Stimulated activated CD8-positive, alpha-beta memory T cell treated with anti-CD3 and anti-CD28 coated beads, Interleukin-4, amount 100 ng/mL, for 48 hours (primary cell): ENCODE measurements at regions not wholly inside any gene's neighbourhood (a gene's known extent, or its start where the extent isn't known, plus 50 kb on each side); places are given as distances from the start of the nearest gene placed in this dataset.

ENCODE experiments used
- DNase-seq: peaks from one replicate; pipeline ENCODE4 v3.0.0-alpha.2; 2020

DNA sequence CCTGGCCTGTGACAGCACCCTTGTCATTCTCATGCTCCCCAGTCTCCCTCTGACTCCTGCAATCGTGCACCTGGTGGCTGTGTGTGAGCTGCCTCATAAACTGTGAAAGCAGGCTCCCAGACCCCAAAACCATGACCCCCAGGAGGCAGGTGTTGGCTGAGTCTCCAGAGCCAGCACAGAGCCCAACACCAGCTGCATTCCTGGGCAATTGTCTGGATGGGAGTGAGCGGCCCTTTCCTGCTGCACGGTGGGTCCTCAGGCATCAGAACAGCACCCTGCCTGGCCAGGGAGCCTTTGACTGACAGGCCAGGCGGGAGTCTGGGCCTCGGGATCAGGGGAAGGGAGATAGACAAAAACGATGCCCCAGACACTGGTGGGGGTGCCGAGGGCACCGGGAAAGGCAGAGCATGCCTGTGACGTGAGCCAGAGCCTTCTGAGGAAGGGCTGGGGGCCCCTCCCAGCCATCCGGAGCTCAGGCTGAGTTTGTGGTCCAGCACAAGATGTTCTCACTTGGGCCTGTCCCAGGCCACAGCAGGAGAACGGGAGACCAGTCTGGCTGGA is 135.1 kb upstream of the GPC1 start:
- no peak for DNase-seq

- DNase-seq: no peak
These were observed 134.6 kb upstream of the GPC1 start for GRCh38 chr2:240300840-240301239.

DNA sequence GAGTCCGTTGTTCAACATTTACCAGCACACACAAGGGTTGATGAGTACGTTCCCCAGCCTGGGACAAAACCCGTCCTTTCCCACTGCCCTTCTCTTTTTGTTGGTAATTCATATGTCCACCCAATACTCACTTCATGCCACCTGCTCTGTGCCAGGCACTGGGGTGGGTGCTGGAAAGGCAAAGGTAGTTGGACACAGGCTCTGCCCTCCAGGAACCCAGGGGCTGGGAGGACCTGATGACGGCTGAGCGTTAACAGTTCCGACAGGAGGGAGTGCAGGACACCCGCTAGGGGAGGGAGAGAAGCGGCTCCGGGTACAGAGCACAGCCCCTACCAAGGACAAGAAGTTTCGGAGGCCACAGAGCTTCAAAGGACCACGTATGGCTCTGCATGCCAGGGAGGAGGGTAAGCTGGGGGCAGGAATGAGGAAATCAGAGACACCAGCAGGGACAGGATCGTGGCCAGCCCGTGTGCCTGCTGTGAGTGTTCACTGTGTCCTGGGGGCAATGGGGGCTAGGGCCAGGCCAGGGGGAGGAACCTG is 134.1 kb upstream of the GPC1 start:
- no peak for DNase-seq

DNA sequence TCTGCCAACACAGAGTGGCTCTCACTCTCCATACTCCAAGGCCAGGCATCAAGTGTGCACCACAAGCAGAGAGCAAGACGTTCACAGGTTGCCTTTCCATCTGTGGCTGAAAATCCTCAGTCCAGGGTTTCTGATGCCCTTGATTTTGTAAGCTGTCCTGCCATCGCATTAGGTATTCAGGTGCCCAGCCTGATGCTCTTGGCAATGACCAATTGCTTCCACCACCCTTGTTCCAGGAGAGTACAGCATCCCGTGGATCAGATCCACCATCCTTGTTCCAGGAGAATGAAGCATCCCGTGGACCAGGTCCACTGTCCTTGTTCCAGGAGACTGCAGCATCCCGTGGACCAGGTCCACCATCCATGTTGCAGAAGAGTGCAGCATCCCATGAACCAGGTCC is 133.4 kb upstream of the GPC1 start:
- DNase-seq: no peak

DNA sequence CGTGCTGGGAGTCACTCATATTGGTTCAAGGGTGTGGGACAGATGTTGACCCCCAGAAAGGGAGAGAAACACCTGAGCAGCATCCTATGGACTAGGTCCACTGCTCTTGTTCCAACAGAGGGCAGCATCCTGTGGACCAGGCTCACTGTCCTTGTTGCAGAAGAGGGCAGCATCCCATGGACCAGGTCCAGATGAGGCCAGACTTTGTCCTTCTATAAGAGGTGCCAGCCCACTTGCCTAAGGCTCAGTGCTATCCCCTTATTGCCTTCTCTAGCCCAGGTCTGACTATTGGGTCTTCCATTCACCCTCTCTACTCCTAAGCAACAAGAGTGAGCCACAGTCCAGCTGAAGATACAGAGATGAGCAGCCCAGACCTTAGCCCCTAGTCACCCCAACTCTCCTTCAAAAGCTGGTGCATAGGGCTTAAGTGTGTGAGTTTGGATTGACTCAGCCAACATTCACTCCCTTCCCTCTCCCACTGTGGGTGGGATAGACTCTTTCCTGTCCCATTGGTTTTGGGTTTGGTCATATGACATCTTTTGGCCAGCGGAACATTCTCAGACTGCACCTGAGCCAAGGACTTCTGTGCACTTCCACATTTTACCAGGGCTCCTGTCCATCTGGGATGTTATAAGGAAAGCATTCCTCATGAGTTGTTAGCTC is 132.4 kb upstream of the GPC1 start:
- no peak for DNase-seq

- no peak for DNase-seq
These were observed 131.3 kb upstream of the GPC1 start for GRCh38 chr2:240303896-240304745.

- no peak for DNase-seq
These were observed 130.7 kb upstream of the GPC1 start for GRCh38 chr2:240304746-240305161.

DNA sequence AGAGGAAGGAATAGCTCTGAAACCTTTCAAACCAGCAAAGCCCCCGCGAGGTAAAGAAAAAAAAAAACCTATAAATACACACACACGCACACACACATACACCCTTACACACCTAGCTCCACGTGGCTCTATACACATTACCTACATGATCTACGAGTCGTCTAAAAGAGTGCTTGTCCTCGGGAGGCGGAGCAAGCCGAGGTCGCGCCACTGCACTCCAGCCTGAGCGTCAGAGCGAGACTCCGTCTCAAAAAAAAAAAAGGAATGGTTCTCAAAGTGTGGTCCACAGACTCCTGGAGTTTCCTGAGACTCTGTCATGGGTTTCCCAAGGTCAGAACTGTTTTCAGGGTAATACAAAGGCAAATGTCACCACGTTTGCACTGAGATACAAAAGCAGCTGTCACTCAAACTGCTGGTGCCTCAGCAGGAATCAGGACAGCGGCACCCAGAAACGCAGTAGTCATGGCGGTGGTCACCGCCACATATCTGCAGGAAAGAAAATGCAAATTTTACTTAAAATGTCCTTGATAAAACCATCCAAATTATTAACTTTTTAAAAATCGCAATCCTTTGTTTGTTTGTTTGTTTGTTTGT is 130.0 kb upstream of the GPC1 start:
- DNase-seq: no peak

DNA sequence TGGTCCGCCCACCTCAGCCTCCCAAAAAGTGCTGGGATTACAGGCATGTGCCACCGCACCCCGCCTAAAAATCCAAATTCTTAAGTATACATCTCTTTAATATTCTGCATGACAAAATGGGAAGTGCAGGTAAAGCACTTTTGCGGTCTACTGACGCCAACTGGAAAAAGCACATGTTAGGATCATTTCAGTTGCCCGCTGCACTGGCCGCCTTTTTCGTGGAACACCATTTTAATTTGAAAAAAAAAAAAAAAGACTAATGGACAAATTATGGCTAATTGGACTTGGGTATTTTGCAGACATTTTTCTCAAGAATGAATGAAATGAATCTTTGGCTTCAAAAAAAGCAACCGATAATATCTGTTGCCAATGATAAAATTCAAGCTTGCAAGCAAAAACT is 129.3 kb upstream of the GPC1 start:
- DNase-seq: no peak

GRCh38 chr2:240308111-240308651 is 127.3 kb upstream of the GPC1 start:
- no peak for DNase-seq

- no peak for DNase-seq
These were observed 126.2 kb upstream of the GPC1 start for GRCh38 chr2:240309214-240309613.

DNA sequence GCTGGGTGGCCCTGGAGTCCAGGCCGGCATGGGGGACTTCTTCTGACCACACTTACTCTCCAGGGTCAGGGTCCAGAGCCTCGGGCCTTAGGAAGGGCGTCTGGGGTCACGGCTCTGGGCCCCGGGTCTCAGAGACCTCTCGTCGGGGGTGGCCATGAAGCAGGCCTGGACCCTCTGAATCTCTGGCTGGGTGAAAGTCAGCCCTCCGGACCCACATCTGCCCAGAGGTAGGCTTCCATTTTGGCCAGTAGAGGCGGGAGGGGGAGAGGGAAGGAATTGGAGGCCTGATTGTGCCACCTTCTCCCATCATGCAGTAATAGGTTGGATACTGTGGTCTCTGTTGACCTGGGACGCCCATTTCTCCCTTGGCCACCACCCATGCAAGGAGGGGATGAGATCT is 125.3 kb upstream of the GPC1 start:
- no peak for DNase-seq

DNA sequence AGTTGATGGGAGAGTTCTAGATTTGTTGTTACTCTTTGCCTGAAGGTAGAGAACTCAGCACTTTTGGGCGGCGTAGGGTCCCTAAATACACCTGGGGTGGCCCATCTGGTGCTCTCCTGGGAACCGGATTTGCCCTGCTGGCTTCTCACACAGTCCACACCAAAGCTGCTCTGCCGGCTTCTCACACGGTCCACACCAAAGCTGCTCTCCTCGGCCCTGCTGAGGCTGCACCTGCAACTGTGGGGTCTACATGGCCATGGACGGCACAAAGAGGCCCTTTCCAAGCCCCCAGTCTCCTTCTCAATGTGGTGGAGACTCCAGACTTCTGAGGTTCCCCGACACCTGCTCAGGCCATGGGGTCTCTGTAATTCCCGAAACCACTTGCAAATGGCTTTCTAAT is 124.8 kb upstream of the GPC1 start:
- no peak for DNase-seq

DNA sequence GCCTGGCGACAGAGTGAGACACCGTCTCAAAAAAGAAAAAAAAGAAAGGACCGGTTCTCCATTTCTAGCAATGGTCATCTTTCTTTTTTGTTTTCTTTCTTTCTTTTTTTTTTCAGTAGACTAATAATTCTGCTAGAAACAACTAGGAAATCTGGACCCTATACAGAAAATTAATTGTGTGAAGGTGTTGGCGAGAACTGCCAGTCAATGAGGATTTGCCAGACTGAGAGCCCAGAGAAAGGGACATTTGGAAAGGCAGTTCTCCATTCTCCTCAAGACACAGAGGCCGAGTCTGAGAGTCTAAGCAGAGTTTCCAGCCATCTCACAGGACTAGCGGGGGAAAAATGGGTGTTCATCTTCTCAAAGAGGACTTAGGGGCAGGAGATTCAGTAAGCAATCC is 123.6 kb upstream of the GPC1 start:
- no peak for DNase-seq

- no peak for DNase-seq
These were observed 116.1 kb upstream of the GPC1 start for GRCh38 chr2:240319221-240319854.

GRCh38 chr2:240319855-240320203 is 115.6 kb upstream of the GPC1 start:
- no peak for DNase-seq

- no peak for DNase-seq
These were observed 115.1 kb upstream of the GPC1 start for GRCh38 chr2:240320204-240320993.

GRCh38 chr2:240322231-240322955 is 113.1 kb upstream of the GPC1 start:
- DNase-seq: no peak

- no peak for DNase-seq
These were observed 112.5 kb upstream of the GPC1 start for GRCh38 chr2:240322991-240323390.

- no peak for DNase-seq
These were observed 111.7 kb upstream of the GPC1 start for GRCh38 chr2:240323601-240324291.
